ENCODE measurements at regions not wholly inside any gene's neighbourhood (a gene's known extent, or its start where the extent isn't known, plus 50 kb on each side); places are given as distances from the start of the nearest gene placed in this dataset.
"Not testable (repeated sequence)": the region's sequence is repeated elsewhere in the genome, so short reads cannot be mapped to it uniquely, and the experiment has no call there.

GRCh38 chr22:25449781-25450317, 114.6 kb upstream of the GRK3 start:
- no peaks in the 10 kb centered on the region for H3K9me3 ChIP-seq
- H3K4me1 ChIP-seq = peaks cover 0 to 9% of the 10 kb centered on the region in 2 donors
- peak overlapping the region in 1 of 2 donors; percentile 72 for H3K4me3 ChIP-seq
- no peak overlapping the region for H3K27ac ChIP-seq
- no peaks in the 10 kb centered on the region for H3K27me3 ChIP-seq
- TF ChIP-seq POLR2A (IDR thresholded peaks at IDR 0.05) (no peak), CTCF (IDR thresholded peaks at IDR 0.05) (no peak)
- intact Hi-C loops (cut with DNase I; ENCODE audit: low total_unique reads) = no loop called here
- no peaks in the 10 kb centered on the region for H3K36me3 ChIP-seq
- no peak for DNase-seq

DNA sequence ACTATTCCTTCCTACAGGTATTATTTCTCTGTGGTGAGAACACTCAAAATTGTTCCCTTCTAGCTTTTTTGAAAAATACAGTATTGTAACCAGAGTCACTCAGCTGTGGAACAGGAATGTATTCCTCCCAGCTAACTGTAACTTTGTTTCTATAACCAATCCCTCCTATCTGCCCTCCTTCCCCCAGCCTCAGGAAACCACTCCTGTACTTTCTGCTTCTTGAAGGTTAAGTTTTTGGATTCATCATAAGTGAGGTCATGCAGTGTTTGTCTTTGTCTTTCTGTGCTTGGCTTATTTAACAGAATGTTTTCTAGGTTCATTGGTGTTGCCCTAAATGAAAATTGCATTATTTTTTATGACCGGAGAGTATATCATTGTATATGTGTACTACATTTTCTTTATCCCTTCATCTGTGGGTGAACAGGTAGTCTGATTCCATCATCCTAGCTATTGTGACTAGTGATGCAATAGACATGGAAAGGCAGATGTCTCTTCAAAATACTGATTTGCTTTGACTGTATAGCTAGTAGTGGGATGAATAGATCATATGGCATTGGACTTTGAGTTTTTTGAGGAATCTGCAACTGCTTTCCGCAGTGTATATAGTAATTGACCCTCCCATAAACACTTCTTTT, 112.9 kb upstream of the GRK3 start:
- intact Hi-C loops (cut with DNase I; ENCODE audit: low total_unique reads) = no loop called here
- no peak for DNase-seq
- no peak overlapping the region for H3K4me3 ChIP-seq
- H3K9me3 ChIP-seq = no peaks in the 10 kb centered on the region
- no peak for TF ChIP-seq POLR2A (IDR thresholded peaks at IDR 0.05)
- TF ChIP-seq CTCF (IDR thresholded peaks at IDR 0.05) = no peak
- H3K27me3 ChIP-seq = no peaks in the 10 kb centered on the region
- no peak overlapping the region for H3K27ac ChIP-seq
- H3K36me3 ChIP-seq = no peaks in the 10 kb centered on the region
- H3K4me1 ChIP-seq = peaks cover 0 to 9% of the 10 kb centered on the region in 2 donors

- no peak for TF ChIP-seq POLR2A (IDR thresholded peaks at IDR 0.05)
- no peak for TF ChIP-seq CTCF (IDR thresholded peaks at IDR 0.05)
- Histone ChIP-seq H3K27me3 (no peaks in the 10 kb centered on the region), H3K36me3 (no peaks in the 10 kb centered on the region), H3K9me3 (no peaks in the 10 kb centered on the region), H3K4me3 (no peak overlapping the region), H3K4me1 (peaks cover 0 to 9% of the 10 kb centered on the region in 2 donors), H3K27ac (no peak overlapping the region)
- DNase-seq = no peak
- intact Hi-C loops (cut with DNase I; ENCODE audit: low total_unique reads) = no loop called here
These were observed 112.3 kb upstream of the GRK3 start for GRCh38 chr22:25452116-25452700.

DNA sequence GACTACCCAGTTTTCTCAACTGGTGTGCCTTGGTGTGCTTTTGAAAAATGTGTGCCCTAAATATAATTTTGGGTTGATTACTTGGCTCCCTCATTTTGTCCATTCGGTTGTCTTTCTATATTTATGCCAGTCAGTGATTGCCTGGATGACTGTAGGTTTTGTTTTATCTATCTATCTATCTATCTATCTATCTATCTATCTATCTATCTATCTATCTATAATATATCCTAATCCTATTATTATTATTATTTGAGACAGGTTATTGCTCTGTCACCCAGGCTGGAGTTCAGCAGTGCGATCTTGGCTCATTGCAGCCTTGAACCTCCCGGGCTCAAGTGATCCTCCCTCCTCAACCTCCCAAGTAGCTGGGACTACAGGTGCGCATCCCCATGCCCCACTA, 111.4 kb upstream of the GRK3 start:
- H3K27me3 ChIP-seq = no peaks in the 10 kb centered on the region
- H3K4me3 ChIP-seq = no peak overlapping the region
- intact Hi-C loops (cut with DNase I; ENCODE audit: low total_unique reads) = no loop called here
- H3K36me3 ChIP-seq = no peaks in the 10 kb centered on the region
- TF ChIP-seq POLR2A (IDR thresholded peaks at IDR 0.05) (no peak), CTCF (IDR thresholded peaks at IDR 0.05) (no peak)
- no peaks in the 10 kb centered on the region for H3K9me3 ChIP-seq
- no peak for DNase-seq
- H3K4me1 ChIP-seq = peaks cover 0 to 9% of the 10 kb centered on the region in 2 donors
- no peak overlapping the region for H3K27ac ChIP-seq

- Histone ChIP-seq H3K4me3 (no peak overlapping the region), H3K4me1 (peaks cover 0 to 9% of the 10 kb centered on the region in 2 donors), H3K9me3 (no peaks in the 10 kb centered on the region), H3K27me3 (no peaks in the 10 kb centered on the region), H3K27ac (no peak overlapping the region), H3K36me3 (no peaks in the 10 kb centered on the region)
- intact Hi-C loops (cut with DNase I; ENCODE audit: low total_unique reads) = no loop called here
- DNase-seq = no peak
- no peak for TF ChIP-seq CTCF (IDR thresholded peaks at IDR 0.05)
- TF ChIP-seq POLR2A (IDR thresholded peaks at IDR 0.05) = no peak
These were observed 110.9 kb upstream of the GRK3 start for GRCh38 chr22:25453557-25453956.

DNA sequence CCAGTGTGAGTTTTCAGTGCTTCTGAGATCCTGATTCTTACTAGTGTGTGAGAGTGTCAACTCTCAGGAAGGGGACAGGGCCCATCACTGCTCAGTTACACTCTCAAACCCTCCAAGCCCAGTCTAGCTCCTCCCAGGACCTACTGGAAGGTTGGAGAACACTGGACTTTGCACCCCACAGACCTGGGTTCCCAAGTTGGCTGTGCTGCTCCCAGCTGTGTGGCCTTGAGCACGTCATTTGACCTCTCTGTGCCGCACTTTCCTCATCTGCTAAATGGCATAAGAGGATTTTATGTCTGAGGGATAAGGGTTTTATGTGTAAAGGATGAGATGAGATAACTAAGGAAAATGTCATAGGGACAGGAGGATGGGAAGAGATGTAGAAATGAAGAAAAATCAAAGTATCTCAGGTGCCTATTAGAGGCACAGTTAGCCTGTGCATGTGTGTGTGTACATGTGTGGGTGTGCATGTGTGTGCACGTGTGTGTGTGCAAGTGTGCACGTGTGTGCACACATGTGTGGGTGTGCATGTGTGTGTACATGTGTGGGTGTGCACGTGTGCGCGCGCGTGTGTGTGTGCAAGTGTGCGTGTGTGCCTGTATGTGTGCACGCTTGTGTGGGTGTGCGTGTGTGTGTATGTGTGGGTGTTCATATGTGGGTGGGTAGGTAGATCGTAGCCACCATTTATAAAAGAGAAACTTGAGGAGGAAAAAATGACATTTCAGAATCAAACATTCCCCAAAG, 108.0 kb upstream of the GRK3 start:
- H3K4me1 ChIP-seq; H3K36me3 ChIP-seq; H3K27me3 ChIP-seq; intact Hi-C loops (cut with DNase I; ENCODE audit: low total_unique reads); H3K4me3 ChIP-seq; H3K27ac ChIP-seq; DNase-seq; H3K9me3 ChIP-seq: not testable (repeated sequence)

DNA sequence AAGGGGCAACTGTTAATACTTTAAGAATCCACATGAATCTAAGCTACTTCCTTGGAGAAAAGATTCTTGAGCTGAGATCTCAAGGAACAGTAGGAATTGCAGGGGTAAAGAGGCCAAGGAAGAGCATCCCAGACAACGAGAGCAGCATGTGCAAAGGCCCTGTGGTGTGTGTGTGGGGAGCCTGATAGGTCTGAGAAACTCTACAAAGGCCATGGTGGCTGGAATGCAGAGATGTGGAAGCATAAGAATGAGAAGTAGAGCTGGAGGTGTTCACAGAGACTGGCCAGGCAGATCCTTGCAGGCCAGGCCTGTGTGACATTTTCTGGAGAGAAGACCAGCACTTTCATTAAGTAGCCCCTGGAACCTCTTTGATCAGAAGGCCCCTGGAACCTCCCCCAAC, 105.8 kb upstream of the GRK3 start:
- intact Hi-C loops (cut with DNase I; ENCODE audit: low total_unique reads); H3K4me1 ChIP-seq; H3K36me3 ChIP-seq; H3K4me3 ChIP-seq; DNase-seq; H3K27me3 ChIP-seq; H3K27ac ChIP-seq; H3K9me3 ChIP-seq: not testable (repeated sequence)
